Neural cell (in vitro differentiated cells): ENCODE measurements at regions not wholly inside any gene's neighbourhood (a gene's known extent, or its start where the extent isn't known, plus 50 kb on each side); places are given as distances from the start of the nearest gene placed in this dataset.

Source experiments
- CTCF ChIP-seq: fragments of 450-650 bp; IDR thresholded peaks from 2 replicates; pipeline ENCODE4 v1.5.1; 2014; ENCODE audit warnings: antibody characterized with exemption, mild to moderate bottlenecking, moderate library complexity; ENCODE audit not compliant: poor library complexity, severe bottlenecking
- EP300 ChIP-seq: fragments of 450-650 bp; conservative IDR thresholded peaks from 2 replicates; pipeline ENCODE4 v1.6.1; 2014; ENCODE audit warnings: antibody characterized with exemption, mild to moderate bottlenecking, moderate library complexity; ENCODE audit not compliant: poor library complexity, severe bottlenecking
- EZH2 ChIP-seq: fragments of 200-600, 300-800 bp; shearing (Covaris generic), sonication (generic); IDR thresholded peaks from 2 replicates; pipeline ENCODE4 v1.6.1; 2014; ENCODE audit warnings: antibody characterized with exemption, low read length, borderline replicate concordance, mild to moderate bottlenecking; ENCODE audit not compliant: insufficient read depth, poor library complexity, severe bottlenecking
- MXI1 ChIP-seq: fragments of 450-650 bp; conservative IDR thresholded peaks from 2 replicates; pipeline ENCODE4 v1.6.1; 2014; ENCODE audit warnings: antibody characterized with exemption, mild to moderate bottlenecking; ENCODE audit not compliant: poor library complexity, severe bottlenecking
- POLR2AphosphoS5 ChIP-seq: IDR thresholded peaks from 2 replicates; pipeline ENCODE4 v1.6.1; 2012
- RAD21 ChIP-seq: fragments of 450-650 bp; conservative IDR thresholded peaks from 2 replicates; pipeline ENCODE4 v1.6.1; 2014; ENCODE audit warnings: antibody characterized with exemption, mild to moderate bottlenecking, moderate library complexity
- REST ChIP-seq: IDR thresholded peaks from 2 replicates; pipeline ENCODE4 v1.6.1; 2012; ENCODE audit warnings: borderline replicate concordance
- TAF1 ChIP-seq: IDR thresholded peaks from 2 replicates; pipeline ENCODE4 v1.6.1; 2012; ENCODE audit warnings: low read depth

- no peak for TF ChIP-seq CTCF
- no peak for TF ChIP-seq TAF1
- TF ChIP-seq EZH2, result no peak
- no peak for TF ChIP-seq POLR2AphosphoS5
- TF ChIP-seq EP300, result no peak
- no peak for TF ChIP-seq RAD21
- TF ChIP-seq REST, result no peak
- TF ChIP-seq MXI1, result no peak
These were observed 379.1 kb upstream of the CDH11 start for GRCh38 chr16:65500919-65501318.
